Kidney (tissue), 13 donors: ENCODE measurements at regions not wholly inside any gene's neighbourhood (a gene's known extent, or its start where the extent isn't known, plus 50 kb on each side); places are given as distances from the start of the nearest gene placed in this dataset.

Experiments
- DNase-seq, 5 donors: peaks; one replicate each; pipeline ENCODE4 v3.0.0-alpha.2; 2013 to 2020
- FAIRE-seq: peaks from 2 replicates; lab custom pipeline; 2012; peaks lifted over from hg19 to GRCh38; lab: Jason Lieb, UNC
- H3K27ac ChIP-seq, 2 donors: one replicate each; pipeline ENCODE4 v1.7.0; 2013; ENCODE audit warnings: low read depth in 2 of 2, low read length in 2 of 2, inconsistent platforms in 1 of 2
- H3K27me3 ChIP-seq: one replicate; pipeline ENCODE4 v1.7.1; 2013; ENCODE audit warnings: low read length, inconsistent platforms; ENCODE audit not compliant: control insufficient read depth, insufficient read depth
- H3K36me3 ChIP-seq, 3 donors: one replicate each; pipeline versions ENCODE4 v1.7.0 to v1.7.1; 2013; ENCODE audit warnings: low read length in 3 of 3, control low read depth in 1 of 3, inconsistent platforms in 1 of 3; ENCODE audit not compliant: insufficient read depth in 3 of 3, control insufficient read depth in 2 of 3
- H3K4me1 ChIP-seq, 3 donors: one replicate each; pipeline versions ENCODE4 v1.7.0 to v1.7.1; 2013; ENCODE audit warnings: low read length in 3 of 3, inconsistent platforms in 1 of 3, low read depth in 1 of 3; ENCODE audit not compliant: control insufficient read depth in 2 of 3, insufficient read depth in 2 of 3
- H3K4me3 ChIP-seq, 3 donors: one replicate each; pipeline versions ENCODE4 v1.7.0 to v1.8.1; 2013; ENCODE audit warnings: low read length in 3 of 3, control low read depth in 1 of 3, inconsistent platforms in 1 of 3
- H3K9ac ChIP-seq, 3 donors: one replicate each; pipeline versions ENCODE4 v1.7.0 to v1.7.1; 2013; ENCODE audit warnings: low read length in 3 of 3, control low read depth in 1 of 3, inconsistent platforms in 1 of 3
- H3K9me3 ChIP-seq, 3 donors: one replicate each; pipeline versions ENCODE4 v1.7.0 to v1.7.1; 2013; ENCODE audit warnings: low read length in 3 of 3, control low read depth in 1 of 3, inconsistent platforms in 1 of 3; ENCODE audit not compliant: control insufficient read depth in 2 of 3, insufficient read depth in 1 of 3
- intact Hi-C: fragments of 100-400 bp; cut with DNase I; formaldehyde crosslinking; loops from one replicate; pipeline ENCODE4 v1.11.1; 2022
- TF ChIP-seq, protein P1 (sequence below): IDR thresholded peaks from 3 replicates; pipeline ENCODE4 v1.5.1; 2012; ENCODE audit warnings: mild to moderate bottlenecking, moderate library complexity, borderline replicate concordance; ENCODE audit not compliant: insufficient read depth; ENCODE audit errors: extremely low read depth
- donor health status: control.
- donor health status: control.
- donor health status: control.
- donor health status: control.
- donor health status: control.
- donor health status: DM: yes; HTN: yes; CAD: no.
- donor health status: Normal renal cell carcinoma (clear cell type).

- intact Hi-C loops: no loop called here
- Histone ChIP-seq H3K4me1 (no peaks in the 10 kb centered on the region), H3K36me3 (no peaks in the 10 kb centered on the region), H3K9me3 (no peaks in the 10 kb centered on the region), H3K9ac (no peak overlapping the region), H3K4me3 (no peak overlapping the region), H3K27me3 (no peaks in the 10 kb centered on the region), H3K27ac (no peak overlapping the region)
- TF ChIP-seq, protein P1, sequence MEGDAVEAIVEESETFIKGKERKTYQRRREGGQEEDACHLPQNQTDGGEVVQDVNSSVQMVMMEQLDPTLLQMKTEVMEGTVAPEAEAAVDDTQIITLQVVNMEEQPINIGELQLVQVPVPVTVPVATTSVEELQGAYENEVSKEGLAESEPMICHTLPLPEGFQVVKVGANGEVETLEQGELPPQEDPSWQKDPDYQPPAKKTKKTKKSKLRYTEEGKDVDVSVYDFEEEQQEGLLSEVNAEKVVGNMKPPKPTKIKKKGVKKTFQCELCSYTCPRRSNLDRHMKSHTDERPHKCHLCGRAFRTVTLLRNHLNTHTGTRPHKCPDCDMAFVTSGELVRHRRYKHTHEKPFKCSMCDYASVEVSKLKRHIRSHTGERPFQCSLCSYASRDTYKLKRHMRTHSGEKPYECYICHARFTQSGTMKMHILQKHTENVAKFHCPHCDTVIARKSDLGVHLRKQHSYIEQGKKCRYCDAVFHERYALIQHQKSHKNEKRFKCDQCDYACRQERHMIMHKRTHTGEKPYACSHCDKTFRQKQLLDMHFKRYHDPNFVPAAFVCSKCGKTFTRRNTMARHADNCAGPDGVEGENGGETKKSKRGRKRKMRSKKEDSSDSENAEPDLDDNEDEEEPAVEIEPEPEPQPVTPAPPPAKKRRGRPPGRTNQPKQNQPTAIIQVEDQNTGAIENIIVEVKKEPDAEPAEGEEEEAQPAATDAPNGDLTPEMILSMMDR: no peak
- DNase-seq: no peak
- no peak for FAIRE-seq
These were observed 297.9 kb upstream of the BRINP1 start for GRCh38 chr9:119667163-119667562.

DNA sequence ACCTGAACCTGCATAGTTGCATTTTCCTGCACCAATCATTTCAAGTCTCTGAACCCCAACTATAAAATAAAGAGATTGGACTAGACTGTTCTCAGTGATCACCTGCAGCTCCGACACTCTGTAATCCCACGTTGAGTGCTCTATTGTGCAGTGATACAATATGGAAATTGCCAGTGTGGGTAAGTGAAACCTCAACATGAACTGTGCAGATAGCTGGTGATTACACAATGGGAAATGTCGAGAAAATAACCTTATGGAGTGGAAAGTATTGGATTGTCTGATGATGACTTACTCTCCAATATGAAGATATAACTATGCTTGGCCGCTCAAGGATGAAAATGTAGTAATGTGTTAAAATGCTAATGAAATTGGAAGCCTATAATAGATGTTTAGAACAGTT is 293.1 kb upstream of the BRINP1 start:
- Histone ChIP-seq H3K36me3 (no peaks in the 10 kb centered on the region), H3K9me3 (no peaks in the 10 kb centered on the region), H3K27ac (no peak overlapping the region), H3K4me3 (no peak overlapping the region), H3K9ac (no peak overlapping the region), H3K4me1 (no peaks in the 10 kb centered on the region), H3K27me3 (no peaks in the 10 kb centered on the region)
- TF ChIP-seq, protein P1: no peak
- no peak for DNase-seq
- no peak for FAIRE-seq
- intact Hi-C loops: no loop called here

GRCh38 chr9:119652931-119653330 is 283.7 kb upstream of the BRINP1 start:
- H3K9ac ChIP-seq: no peak overlapping the region
- H3K4me1 ChIP-seq: no peaks in the 10 kb centered on the region
- no peaks in the 10 kb centered on the region for H3K36me3 ChIP-seq
- intact Hi-C loops: no loop called here
- TF ChIP-seq, protein P1: no peak
- no peaks in the 10 kb centered on the region for H3K27me3 ChIP-seq
- H3K9me3 ChIP-seq: no peaks in the 10 kb centered on the region
- FAIRE-seq (no peak), DNase-seq (no peak)
- no peak overlapping the region for H3K4me3 ChIP-seq
- H3K27ac ChIP-seq: no peak overlapping the region

DNA sequence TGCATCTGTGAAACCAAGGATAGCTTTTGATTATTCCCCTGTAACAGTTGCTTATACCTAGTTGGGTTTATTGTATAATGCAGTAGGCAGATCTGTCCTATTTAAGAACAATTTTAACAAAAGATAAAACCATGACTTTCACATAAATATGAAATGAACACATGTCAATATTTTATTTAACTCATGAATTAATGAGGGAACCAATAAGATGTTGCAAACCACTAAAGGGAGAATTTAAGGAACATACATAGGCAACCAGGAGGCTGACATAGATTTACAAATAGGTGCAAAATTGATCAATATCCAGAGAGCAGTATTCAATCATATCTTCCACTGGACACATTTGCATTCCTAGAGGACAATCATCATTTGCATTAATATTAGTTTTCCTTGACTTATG is 280.0 kb upstream of the BRINP1 start:
- no peak overlapping the region for H3K4me3 ChIP-seq
- no peaks in the 10 kb centered on the region for H3K27me3 ChIP-seq
- no peak overlapping the region for H3K27ac ChIP-seq
- TF ChIP-seq, protein P1: no peak
- FAIRE-seq (no peak), DNase-seq (no peak)
- H3K9ac ChIP-seq: no peak overlapping the region
- intact Hi-C loops: no loop called here
- no peaks in the 10 kb centered on the region for H3K36me3 ChIP-seq
- no peaks in the 10 kb centered on the region for H3K4me1 ChIP-seq
- no peaks in the 10 kb centered on the region for H3K9me3 ChIP-seq
